ENCODE measurements at regions not wholly inside any gene's neighbourhood (a gene's known extent, or its start where the extent isn't known, plus 50 kb on each side); places are given as distances from the start of the nearest gene placed in this dataset.
A peak's percentile ranks its signal among the peaks of the same experiment; 100 is the strongest.
"Not testable (repeated sequence)": the region's sequence is repeated elsewhere in the genome, so short reads cannot be mapped to it uniquely, and the experiment has no call there.

DNA sequence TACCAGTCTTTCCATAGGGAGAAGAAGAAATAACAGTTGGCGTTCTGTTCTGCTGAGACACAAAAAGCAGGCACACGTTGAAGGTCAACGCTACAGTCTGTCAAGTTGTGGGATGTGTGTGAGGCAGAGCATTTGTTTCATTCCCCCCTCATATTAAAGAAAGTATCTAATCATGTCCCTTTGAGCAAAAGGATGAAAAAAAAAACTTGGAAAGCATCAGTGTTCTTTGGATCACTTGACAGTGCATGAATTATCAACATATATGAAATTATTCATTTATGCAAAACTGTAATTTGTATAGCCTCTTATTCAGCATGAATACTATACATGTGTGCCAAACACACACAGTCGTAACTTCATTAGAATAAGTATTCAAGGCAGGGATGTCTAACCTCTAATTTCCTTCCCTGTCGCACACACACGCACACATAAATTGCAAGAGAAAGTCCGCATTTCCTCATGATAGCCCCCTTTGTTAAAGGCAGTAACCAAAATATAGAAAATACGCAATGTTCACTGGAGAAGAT lies 228.6 kb downstream of the RND3 start:
- TF ChIP-seq EZH2 (IDR thresholded peaks at IDR 0.05; ENCODE audit: low read length, missing control alignments), result no peak
- TF ChIP-seq, protein P1, sequence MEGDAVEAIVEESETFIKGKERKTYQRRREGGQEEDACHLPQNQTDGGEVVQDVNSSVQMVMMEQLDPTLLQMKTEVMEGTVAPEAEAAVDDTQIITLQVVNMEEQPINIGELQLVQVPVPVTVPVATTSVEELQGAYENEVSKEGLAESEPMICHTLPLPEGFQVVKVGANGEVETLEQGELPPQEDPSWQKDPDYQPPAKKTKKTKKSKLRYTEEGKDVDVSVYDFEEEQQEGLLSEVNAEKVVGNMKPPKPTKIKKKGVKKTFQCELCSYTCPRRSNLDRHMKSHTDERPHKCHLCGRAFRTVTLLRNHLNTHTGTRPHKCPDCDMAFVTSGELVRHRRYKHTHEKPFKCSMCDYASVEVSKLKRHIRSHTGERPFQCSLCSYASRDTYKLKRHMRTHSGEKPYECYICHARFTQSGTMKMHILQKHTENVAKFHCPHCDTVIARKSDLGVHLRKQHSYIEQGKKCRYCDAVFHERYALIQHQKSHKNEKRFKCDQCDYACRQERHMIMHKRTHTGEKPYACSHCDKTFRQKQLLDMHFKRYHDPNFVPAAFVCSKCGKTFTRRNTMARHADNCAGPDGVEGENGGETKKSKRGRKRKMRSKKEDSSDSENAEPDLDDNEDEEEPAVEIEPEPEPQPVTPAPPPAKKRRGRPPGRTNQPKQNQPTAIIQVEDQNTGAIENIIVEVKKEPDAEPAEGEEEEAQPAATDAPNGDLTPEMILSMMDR (conservative IDR thresholded peaks at IDR 0.05 in 1 of 2, IDR thresholded peaks at IDR 0.05 in 1 of 2; ENCODE audit: low read depth in 1 of 2, low read length in 2 of 2), result no peak
- Histone ChIP-seq H2AFZ (ENCODE audit: low read length) (no peak overlapping the region), H4K20me1 (ENCODE audit: control insufficient read depth, extremely low read depth, insufficient read depth, low read length) (no peaks in the 10 kb centered on the region), H3K4me3 (replicated peaks in 1 of 4; ENCODE audit: control extremely low read depth in 1 of 4, insufficient read depth in 1 of 4, low read depth in 3 of 4, low read length in 4 of 4) (no peak overlapping the region), H3K4me2 (ENCODE audit: extremely low read depth, insufficient read depth, low read length) (no peak overlapping the region), H3K9me3 (ENCODE audit: control insufficient read depth, insufficient read depth, low read depth, low read length) (no peaks in the 10 kb centered on the region), H3K9ac (ENCODE audit: insufficient read depth, low read length) (no peak overlapping the region), H3K79me2 (ENCODE audit: control insufficient read depth, insufficient read depth, low read length) (no peaks in the 10 kb centered on the region), H3K27me3 (ENCODE audit: control insufficient read depth, insufficient read depth, low read length) (no peaks in the 10 kb centered on the region), H3K36me3 (ENCODE audit: control insufficient read depth, insufficient read depth, low read length) (no peaks in the 10 kb centered on the region), H3K4me1 (ENCODE audit: control insufficient read depth, extremely low read depth, insufficient read depth, low read length) (peaks cover 19% of the 10 kb centered on the region), H3K27ac (ENCODE audit: insufficient read depth, low read length) (no peak overlapping the region)
- DNase-seq (ENCODE audit: low read depth in 2 of 2), result no peak

DNA sequence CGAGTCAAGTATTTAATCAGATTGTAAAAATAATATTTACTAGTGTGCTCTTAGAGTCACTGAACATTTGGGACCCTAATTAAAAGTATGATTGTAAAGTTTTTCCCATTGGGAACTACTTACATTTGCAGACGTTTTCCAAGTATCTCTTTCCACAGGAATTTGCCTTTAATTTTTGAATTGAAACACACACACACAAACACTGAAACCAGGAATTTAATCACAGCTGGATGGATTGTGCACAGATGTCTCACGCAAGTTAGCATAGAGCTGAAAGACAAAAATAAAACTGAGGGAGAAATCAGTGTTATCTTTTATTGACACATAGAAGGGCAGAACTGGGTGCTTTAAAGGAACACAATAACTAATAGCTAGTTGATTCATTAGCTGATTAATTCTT lies 230.7 kb downstream of the RND3 start:
- Histone ChIP-seq H3K9ac (ENCODE audit: insufficient read depth, low read length) (no peak overlapping the region), H3K27ac (ENCODE audit: insufficient read depth, low read length) (no peak overlapping the region), H3K4me2 (ENCODE audit: extremely low read depth, insufficient read depth, low read length) (no peak overlapping the region), H3K4me3 (replicated peaks in 1 of 4; ENCODE audit: control extremely low read depth in 1 of 4, insufficient read depth in 1 of 4, low read depth in 3 of 4, low read length in 4 of 4) (no peak overlapping the region), H3K4me1 (ENCODE audit: control insufficient read depth, extremely low read depth, insufficient read depth, low read length) (peaks cover 19% of the 10 kb centered on the region), H3K9me3 (ENCODE audit: control insufficient read depth, insufficient read depth, low read depth, low read length) (no peaks in the 10 kb centered on the region), H3K79me2 (ENCODE audit: control insufficient read depth, insufficient read depth, low read length) (no peaks in the 10 kb centered on the region), H3K36me3 (ENCODE audit: control insufficient read depth, insufficient read depth, low read length) (no peaks in the 10 kb centered on the region), H3K27me3 (ENCODE audit: control insufficient read depth, insufficient read depth, low read length) (no peaks in the 10 kb centered on the region), H4K20me1 (ENCODE audit: control insufficient read depth, extremely low read depth, insufficient read depth, low read length) (no peaks in the 10 kb centered on the region), H2AFZ (ENCODE audit: low read length) (no peak overlapping the region)
- peak in 1 of 2 donors; percentile 9 for DNase-seq (ENCODE audit: low read depth in 2 of 2)
- TF ChIP-seq EZH2 (IDR thresholded peaks at IDR 0.05; ENCODE audit: low read length, missing control alignments), result no peak
- TF ChIP-seq, protein P1 (conservative IDR thresholded peaks at IDR 0.05 in 1 of 2, IDR thresholded peaks at IDR 0.05 in 1 of 2; ENCODE audit: low read depth in 1 of 2, low read length in 2 of 2), result no peak

- H3K9me3 ChIP-seq (ENCODE audit: control insufficient read depth, insufficient read depth, low read depth, low read length), result no peaks in the 10 kb centered on the region
- H2AFZ ChIP-seq (ENCODE audit: low read length), result no peak overlapping the region
- TF ChIP-seq EZH2 (IDR thresholded peaks at IDR 0.05; ENCODE audit: low read length, missing control alignments), result no peak
- TF ChIP-seq, protein P1 (conservative IDR thresholded peaks at IDR 0.05 in 1 of 2, IDR thresholded peaks at IDR 0.05 in 1 of 2; ENCODE audit: low read depth in 1 of 2, low read length in 2 of 2), result no peak
- peak overlapping the region; percentile 1 for H3K4me2 ChIP-seq (ENCODE audit: extremely low read depth, insufficient read depth, low read length)
- H3K27ac ChIP-seq (ENCODE audit: insufficient read depth, low read length), result no peak overlapping the region
- H3K4me3 ChIP-seq (replicated peaks in 1 of 4; ENCODE audit: control extremely low read depth in 1 of 4, insufficient read depth in 1 of 4, low read depth in 3 of 4, low read length in 4 of 4), result no peak overlapping the region
- H3K9ac ChIP-seq (ENCODE audit: insufficient read depth, low read length), result no peak overlapping the region
- no peaks in the 10 kb centered on the region for H3K27me3 ChIP-seq (ENCODE audit: control insufficient read depth, insufficient read depth, low read length)
- H3K4me1 ChIP-seq (ENCODE audit: control insufficient read depth, extremely low read depth, insufficient read depth, low read length), result peaks cover 19% of the 10 kb centered on the region
- H4K20me1 ChIP-seq (ENCODE audit: control insufficient read depth, extremely low read depth, insufficient read depth, low read length), result no peaks in the 10 kb centered on the region
- H3K79me2 ChIP-seq (ENCODE audit: control insufficient read depth, insufficient read depth, low read length), result no peaks in the 10 kb centered on the region
- peak; percentile 61 to 95 for DNase-seq (ENCODE audit: low read depth in 2 of 2)
- H3K36me3 ChIP-seq (ENCODE audit: control insufficient read depth, insufficient read depth, low read length), result no peaks in the 10 kb centered on the region
These were observed 231.9 kb downstream of the RND3 start for GRCh38 chr2:150255528-150255927.

GRCh38 chr2:150249735-150250134 lies 237.7 kb downstream of the RND3 start:
- H3K79me2 ChIP-seq (ENCODE audit: control insufficient read depth, insufficient read depth, low read length); H3K9me3 ChIP-seq (ENCODE audit: control insufficient read depth, insufficient read depth, low read depth, low read length); H3K4me2 ChIP-seq (ENCODE audit: extremely low read depth, insufficient read depth, low read length): not testable (repeated sequence)

More at GRCh38 chr2:150249735-150250134, 237.7 kb downstream of the RND3 start:
- not testable (repeated sequence) for H3K4me1 ChIP-seq (ENCODE audit: control insufficient read depth, extremely low read depth, insufficient read depth, low read length); H3K36me3 ChIP-seq (ENCODE audit: control insufficient read depth, insufficient read depth, low read length); H3K4me3 ChIP-seq (replicated peaks in 1 of 4; ENCODE audit: control extremely low read depth in 1 of 4, insufficient read depth in 1 of 4, low read depth in 3 of 4, low read length in 4 of 4); H2AFZ ChIP-seq (ENCODE audit: low read length); H3K27ac ChIP-seq (ENCODE audit: insufficient read depth, low read length); H4K20me1 ChIP-seq (ENCODE audit: control insufficient read depth, extremely low read depth, insufficient read depth, low read length); H3K9ac ChIP-seq (ENCODE audit: insufficient read depth, low read length); DNase-seq (ENCODE audit: low read depth in 2 of 2); H3K27me3 ChIP-seq (ENCODE audit: control insufficient read depth, insufficient read depth, low read length)

Measured in fibroblast of lung (primary cell).